Keratinocyte (primary cell): ENCODE measurements at regions not wholly inside any gene's neighbourhood (a gene's known extent, or its start where the extent isn't known, plus 50 kb on each side); places are given as distances from the start of the nearest gene placed in this dataset.

Experiments
- EZH2 ChIP-seq: IDR thresholded peaks from one replicate; pipeline ENCODE4 v1.6.1; 2012; ENCODE audit warnings: inconsistent platforms, mild to moderate bottlenecking, low read length, moderate library complexity
- TF ChIP-seq, protein P1 (sequence below), 3 experiments: IDR thresholded peaks in 1 of 3; conservative IDR thresholded peaks in 1 of 3; optimal IDR thresholded peaks in 1 of 3; 2 replicates in 2 of 3; 3 replicates in 1 of 3; pipeline versions ENCODE3 to v1.5.1; 2011; ENCODE audit warnings: low read length in 3 of 3, mild to moderate bottlenecking in 3 of 3, moderate library complexity in 2 of 3, control low read depth in 1 of 3, inconsistent platforms in 1 of 3; ENCODE audit not compliant: insufficient read depth in 2 of 3; ENCODE audit errors: extremely low read depth in 1 of 3

- TF ChIP-seq, protein P1, sequence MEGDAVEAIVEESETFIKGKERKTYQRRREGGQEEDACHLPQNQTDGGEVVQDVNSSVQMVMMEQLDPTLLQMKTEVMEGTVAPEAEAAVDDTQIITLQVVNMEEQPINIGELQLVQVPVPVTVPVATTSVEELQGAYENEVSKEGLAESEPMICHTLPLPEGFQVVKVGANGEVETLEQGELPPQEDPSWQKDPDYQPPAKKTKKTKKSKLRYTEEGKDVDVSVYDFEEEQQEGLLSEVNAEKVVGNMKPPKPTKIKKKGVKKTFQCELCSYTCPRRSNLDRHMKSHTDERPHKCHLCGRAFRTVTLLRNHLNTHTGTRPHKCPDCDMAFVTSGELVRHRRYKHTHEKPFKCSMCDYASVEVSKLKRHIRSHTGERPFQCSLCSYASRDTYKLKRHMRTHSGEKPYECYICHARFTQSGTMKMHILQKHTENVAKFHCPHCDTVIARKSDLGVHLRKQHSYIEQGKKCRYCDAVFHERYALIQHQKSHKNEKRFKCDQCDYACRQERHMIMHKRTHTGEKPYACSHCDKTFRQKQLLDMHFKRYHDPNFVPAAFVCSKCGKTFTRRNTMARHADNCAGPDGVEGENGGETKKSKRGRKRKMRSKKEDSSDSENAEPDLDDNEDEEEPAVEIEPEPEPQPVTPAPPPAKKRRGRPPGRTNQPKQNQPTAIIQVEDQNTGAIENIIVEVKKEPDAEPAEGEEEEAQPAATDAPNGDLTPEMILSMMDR (optimal IDR thresholded peaks at IDR 0.05 in 1 of 3, IDR thresholded peaks at IDR 0.05 in 1 of 3, conservative IDR thresholded peaks at IDR 0.05 in 1 of 3; ENCODE audit: extremely low read depth in 1 of 3, insufficient read depth in 2 of 3, low read length in 3 of 3), result no peak
- TF ChIP-seq EZH2, result no peak
Observed at GRCh38 chr1:194865383-194865782, 1679.0 kb upstream of the B3GALT2 start.
